Hematopoietic multipotent progenitor cell treated with erythropoietin and hydrocortisone succinate and interleukin-3 and kit ligand, for 17 days (in vitro differentiated cells): ENCODE measurements at regions not wholly inside any gene's neighbourhood (a gene's known extent, or its start where the extent isn't known, plus 50 kb on each side); places are given as distances from the start of the nearest gene placed in this dataset.

Source experiments
- DNase-seq: peaks from one replicate; pipeline ENCODE4 v3.0.0-alpha.2; 2015; ENCODE audit warnings: low spot score

DNA sequence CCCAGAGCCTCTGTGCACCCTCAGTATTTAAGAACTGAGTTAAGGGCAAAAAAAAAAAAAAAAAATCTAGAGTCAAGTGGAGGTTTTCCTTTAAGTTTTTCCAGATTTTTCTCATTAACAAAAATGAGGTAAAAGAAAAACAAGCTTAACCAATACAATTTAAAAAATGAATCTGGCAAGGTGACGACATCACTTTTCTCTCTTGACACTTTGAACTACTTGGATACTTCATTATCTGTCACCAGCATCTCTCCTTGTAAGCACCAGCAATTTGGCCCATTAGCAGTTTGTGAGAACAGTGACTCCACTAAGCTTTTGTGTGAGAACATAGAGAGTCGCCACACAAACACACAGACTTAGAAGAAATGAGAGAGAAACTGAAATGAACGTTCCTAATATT, 345.7 kb upstream of the SLC30A5 start:
- no peak for DNase-seq

DNA sequence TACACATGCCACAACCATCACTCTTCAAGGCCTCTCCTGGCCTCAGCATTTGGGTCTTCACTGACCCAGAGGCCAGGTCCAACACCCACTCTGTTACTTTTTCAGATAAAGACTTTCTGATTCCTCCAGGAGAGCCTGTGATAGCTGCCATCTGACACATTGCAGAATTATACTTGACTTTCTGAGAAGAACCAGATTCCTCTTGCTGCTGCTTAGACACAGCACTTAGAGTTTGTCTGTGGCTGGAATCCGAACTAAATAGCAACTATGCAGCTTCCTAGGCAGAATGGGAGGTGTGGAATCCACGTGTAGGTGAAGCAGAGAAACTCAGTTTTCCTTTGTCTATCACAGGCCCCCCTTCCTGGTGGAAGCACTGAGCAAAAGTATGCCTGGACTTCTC, 344.7 kb upstream of the SLC30A5 start:
- DNase-seq = no peak

DNA sequence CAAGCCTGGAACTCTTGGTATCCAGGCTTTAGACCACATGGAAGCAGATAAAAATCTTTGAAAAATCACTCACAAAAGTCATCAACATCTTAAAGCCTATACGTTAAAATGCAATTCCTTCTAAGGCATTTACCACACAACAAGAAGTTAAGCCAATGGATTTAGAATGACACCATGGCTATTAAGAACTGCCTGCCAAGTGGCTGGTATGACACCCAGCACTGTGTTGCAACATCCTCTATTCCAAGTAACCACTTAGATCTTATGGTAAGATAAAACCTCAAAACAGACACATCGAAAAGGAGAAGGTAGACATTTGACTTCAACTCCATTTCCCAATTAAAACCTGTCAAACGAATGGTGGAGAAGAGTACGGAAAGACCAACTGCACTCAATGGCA, 344.2 kb upstream of the SLC30A5 start:
- no peak for DNase-seq

DNA sequence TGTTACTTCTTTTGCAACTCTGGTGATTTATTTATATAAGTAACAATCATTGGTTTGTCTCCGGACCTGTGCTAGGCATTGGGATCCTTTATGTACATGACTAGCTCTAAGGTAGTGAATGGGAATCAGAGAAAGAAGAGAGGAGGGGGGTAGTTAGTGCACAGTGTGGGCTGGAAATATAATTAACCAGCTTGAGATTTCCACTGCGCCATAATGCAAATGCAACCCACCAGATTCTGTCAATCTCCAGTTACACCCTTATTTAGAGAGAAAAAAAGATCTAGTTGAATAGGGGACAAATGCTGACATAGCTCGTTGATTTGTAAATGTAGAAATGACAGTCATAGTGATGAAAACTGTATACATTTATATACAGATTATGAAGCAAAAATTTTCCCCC, 342.2 kb upstream of the SLC30A5 start:
- DNase-seq = no peak

DNA sequence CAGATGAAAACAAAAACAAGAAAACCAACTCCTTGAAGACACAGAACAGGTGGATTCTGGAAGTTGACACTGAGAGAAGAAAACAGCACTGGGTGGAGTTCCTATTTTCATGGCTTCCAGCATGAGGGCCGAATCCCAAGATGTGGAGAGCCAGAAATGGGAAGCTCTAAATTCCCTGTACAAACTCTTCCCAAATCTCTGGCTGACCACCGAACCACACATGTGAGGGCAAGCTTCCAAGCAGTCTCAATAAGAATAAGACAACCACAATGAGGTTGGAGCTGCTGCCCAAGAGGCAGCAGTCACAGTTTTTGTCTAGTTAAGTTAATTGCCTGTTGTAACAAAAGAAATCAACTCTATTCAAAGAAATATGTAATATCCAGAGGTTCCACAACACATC, 339.3 kb upstream of the SLC30A5 start:
- no peak for DNase-seq

DNA sequence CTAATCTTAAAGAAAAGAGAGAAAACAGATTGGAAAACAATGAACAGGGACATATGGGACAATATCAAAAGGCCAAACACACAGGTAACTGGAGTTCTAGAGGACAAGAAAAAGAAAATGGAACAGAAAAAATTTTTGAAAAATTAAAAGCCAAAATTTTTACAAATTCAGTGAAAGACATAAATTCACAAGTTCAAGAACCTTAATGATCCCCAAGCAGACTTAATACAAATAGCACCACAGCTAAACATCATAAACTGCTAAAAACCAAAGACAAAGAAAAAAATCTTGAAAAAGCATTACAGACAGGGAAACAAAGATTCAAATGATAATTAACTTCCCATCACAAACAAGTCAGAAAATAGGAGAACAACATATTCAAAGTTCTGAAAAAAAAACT, 338.5 kb upstream of the SLC30A5 start:
- no peak for DNase-seq

DNA sequence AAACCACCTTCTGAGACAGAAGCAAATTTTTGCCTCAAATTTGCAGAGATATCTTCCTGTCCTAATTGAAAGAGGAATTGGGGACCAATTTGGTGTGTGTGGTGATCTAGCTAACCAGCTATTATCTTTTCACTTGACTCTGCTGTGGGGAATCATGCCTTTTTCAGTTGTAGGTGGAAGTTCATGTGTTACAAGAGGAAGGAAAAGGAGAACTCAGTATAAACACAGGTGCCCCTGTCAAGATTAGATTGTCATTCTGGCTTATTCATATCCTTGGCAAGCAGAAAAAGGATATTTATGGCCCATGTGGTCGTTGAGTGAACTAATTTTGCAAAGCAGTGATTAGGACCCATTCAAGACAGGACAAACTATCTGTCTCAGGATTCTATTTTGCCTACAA, 336.8 kb upstream of the SLC30A5 start:
- DNase-seq = no peak

DNA sequence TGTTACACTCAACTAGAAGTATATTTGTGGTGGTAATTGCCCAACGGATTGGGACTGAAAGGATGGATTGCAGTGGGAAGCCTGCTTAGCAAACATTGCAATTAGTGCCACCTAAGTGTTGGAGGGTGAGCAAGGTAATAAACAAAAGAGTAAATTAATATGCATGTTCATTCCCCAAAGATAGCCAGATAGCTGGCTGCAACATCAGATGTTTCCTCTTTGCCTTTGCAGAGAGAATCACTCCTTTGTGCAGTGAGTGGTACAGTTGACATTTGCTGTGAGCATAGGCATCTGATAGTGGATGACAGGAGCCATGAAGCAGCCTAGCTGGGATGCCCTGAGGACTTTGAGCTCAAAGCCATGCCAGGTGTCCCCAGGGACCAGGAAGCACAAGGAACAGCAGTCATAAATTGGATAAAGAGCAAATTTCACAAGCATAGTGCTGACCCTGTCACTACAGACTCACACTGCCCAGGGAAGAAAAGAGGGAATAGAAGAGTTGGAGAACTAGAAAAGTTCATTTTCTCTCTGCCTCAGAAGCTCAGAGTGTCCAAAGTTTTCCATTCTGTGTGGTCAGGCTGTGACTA, 336.1 kb upstream of the SLC30A5 start:
- no peak for DNase-seq

DNA sequence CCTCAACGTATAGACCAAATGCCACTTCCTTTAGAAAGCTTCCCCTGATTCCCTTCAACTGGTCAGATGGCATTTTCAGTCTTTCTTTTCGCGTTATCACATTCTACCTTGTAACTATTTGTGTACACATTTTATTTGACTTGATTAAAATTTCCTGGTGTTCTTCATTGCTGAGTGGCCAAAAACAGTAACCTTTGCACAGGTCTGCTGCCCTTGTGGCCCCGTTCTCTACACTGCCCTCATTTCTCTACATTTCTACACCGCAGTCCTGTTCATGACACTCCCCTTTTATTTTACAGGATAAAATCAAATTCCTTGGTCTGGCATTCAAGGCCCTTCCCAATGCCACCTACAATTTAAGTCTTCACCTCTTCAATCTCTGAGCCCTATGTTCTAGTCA, 334.2 kb upstream of the SLC30A5 start:
- no peak for DNase-seq

DNA sequence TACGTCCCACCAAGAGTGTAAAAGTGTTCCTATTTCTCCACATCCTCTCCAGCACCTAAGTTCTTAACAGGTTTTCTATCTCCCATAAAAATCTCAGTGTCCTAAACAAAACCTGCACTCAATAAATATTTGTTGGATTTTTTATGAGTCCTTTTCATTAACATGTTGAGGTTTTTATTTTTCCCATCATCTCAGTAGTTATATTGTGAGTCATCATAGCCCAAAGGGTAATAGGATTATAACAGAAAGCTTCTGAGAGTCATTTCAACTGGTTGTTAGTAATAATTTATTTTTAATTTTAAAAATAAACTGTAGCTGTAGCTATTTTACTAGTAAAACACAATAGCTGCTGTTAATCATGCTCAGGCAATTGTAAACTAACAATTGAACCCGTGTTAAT, 331.6 kb upstream of the SLC30A5 start:
- no peak for DNase-seq

DNA sequence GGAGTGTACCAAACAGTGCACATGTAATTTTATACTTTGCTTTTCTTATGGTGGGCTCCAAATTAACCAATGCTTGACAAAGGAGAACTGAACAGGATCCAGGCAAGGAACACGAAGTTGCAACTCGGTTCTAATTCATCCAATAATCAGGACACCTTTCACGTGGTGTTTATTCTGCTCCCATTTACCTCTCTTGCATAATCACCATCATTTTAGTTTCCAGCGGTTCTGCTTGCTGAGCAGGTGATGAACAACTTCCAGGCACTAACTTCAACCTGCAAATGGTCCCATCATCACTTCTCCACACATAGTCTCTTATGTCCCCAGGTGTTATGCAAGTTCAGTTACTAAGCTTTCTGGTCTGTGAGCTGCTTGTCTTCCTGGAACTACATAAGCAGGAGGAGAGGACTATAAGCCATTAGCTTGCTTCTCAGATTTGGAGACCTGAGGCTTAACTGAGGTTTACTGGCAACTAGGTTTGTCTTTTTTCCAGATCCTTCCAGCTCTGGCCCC, 326.8 kb upstream of the SLC30A5 start:
- DNase-seq = no peak

DNA sequence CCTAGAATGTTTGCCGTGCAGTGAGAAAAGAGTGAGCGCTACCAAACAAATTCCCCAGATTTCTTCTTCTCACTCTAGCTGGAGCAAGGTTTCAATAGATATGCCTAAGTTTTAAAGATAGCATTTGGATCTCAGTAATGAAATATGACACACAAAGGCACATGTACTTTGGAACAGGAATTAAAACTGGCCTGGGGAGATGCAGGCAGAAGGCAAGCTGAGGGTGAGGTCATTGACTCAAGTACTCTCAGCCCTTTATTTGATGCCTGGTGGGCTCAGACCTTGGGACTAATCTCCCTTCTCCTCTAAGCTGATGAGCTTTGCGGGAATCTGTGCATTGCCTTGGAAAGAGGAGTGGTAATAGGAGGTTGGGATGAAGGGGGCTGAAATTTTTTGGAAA, 323.3 kb upstream of the SLC30A5 start:
- no peak for DNase-seq

DNA sequence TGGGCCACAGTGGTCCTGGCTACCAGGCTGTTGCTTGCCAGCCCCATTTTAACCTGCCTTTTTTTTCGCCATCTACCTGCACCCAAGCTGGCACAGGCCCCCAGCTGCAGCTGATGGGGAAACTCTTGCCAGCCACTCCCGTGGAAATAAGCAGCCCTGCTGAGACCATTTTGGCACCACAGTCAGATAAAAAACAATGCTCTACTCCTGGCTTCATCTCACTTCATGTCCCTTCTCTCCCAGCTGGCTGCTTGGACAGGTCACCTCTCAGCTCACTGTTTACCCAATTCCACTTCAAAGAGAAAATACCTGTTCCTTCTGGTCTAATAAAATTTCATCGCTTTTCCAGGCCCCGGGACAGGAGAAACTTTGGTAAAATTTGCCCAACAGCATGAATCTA, 322.6 kb upstream of the SLC30A5 start:
- no peak for DNase-seq

DNA sequence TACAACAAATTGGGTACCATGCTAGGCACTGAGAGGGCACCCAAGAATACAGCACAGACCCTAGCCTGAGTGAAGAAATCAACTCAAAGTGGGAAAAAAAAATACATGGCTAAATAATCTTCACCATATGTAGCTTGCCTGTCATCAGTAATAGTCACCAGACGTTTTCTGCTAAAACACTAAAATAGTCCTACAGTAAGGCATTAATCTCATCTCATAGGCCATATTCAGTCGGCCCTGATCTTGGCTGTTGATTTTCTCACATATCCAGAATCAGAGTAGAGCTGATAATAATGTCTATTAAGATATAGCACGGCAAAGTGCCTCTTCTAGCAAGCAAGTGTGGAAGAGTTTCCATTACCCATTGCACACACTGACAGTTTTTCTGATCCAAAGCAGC, 322.1 kb upstream of the SLC30A5 start:
- no peak for DNase-seq

DNA sequence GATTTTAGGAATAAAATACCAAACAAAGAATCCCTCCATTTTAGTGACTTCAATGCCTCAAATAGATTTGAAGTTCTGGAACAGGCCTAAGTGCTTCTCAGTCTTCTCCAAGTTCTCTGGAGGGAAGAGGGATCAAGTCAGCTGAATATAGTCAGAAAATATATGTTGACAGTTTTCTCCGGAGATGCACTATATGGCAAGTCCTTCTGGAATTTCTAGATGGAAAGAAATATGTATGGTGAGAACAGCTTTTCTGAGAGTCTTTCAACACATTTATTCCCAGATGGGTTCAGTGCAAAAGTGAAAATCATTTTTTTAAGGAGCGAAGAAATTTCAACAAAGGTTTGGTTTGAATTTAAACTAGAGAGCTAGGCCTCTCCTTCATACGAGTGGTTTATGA, 317.4 kb upstream of the SLC30A5 start:
- no peak for DNase-seq

DNA sequence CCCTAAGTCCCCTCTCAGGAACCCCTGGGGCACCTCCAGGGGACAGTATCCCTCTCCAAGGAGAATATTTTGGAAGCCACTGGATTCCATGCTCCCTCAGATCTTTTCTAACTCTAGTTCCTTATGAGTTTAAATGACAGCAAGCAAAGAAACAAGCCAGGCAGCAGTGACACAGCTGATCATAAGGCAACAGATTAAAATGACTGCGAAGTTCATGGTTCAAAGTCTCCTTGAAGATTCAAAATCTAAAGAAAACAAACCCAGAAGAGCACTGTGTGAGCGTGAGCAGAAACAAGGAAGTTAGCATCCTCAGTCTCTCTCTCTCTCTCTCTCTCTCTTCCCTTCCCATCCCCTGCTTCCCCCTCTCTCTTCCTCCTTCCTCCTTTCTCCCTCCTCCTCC, 316.7 kb upstream of the SLC30A5 start:
- DNase-seq = no peak

DNA sequence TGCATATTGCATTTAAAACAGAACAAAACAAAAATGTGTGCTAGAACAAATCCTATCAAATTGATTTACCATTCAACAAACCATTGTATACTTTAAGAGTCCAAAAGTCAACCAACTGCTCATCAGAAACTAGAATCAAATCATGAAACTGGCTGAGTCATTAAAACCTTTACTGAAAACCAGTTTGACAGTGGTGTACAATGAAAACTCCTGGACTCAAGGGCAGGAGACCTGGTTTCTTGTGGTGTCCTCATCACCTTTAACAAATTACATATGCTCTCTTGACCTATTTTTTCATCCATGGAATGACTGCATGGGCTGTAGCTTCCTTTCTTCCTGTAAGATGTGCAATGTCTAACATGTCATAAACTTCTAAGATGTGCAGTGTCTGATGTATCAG, 315.3 kb upstream of the SLC30A5 start:
- DNase-seq = no peak

DNA sequence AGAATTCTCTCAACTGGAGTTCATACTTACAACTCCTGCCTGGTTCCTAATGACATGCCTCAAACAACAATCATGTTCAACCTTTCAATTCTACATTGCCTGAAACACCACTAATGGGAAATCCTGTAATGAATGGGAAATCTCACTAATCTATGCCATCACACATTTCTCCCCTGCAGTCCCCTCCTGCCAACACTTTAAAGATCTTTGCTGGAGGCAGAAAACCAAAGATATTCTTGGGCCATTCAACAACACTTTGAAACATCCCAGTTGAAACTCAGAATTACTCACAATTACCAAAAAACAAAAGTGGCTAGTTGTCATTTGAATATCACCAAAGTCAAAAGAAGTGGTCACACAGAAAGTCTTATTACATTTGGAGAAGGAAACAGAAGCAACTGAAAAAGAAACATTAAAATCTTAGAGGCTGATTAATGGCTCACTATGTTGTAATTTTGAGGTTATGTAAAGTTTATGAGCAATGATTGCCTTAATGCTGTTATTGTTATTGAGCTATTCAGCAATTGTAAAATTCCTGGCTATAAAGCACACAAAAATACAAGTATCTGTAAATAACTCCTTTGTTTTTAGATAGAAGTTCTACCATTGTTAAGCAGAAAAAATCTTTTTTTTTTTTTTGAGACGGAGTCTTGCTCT, 313.4 kb upstream of the SLC30A5 start:
- DNase-seq = no peak

DNA sequence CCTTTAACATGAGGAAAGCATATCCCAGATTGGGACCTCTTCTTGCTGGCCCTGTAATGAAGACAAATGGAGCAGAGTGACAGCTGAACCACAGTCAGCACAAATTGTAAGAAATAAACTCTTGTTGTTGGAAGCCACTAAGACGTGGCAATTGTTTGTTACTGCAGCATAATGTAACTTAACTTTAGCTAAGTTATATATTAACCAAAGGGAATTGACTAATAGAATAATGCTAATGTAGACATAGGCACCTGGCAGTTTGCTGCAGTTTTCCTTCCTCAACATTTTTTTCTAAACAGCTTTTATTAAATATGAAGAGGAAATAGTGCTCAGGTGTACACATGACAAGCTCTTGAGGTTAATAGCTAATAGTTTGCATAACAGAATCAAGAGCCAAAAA, 300.7 kb upstream of the SLC30A5 start:
- DNase-seq = no peak

DNA sequence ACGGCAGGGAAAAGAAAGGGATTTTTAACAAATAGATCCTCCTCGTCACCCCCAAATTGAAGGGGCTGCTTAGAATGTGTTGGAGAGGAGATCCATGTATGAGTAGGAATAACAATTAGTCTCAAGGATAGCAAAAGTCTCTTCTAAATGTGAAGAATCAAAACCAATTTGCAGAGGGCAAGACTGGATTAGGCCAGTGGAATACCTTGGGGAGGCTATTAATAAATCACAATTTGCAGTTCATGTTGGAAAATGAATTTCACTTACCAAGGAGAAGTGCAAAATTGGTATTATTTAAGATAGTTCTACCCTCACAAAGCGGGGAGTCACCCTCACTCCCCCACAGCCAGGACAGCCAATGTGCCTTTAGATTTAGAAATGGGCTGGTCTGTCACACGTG, 299.8 kb upstream of the SLC30A5 start:
- no peak for DNase-seq

DNA sequence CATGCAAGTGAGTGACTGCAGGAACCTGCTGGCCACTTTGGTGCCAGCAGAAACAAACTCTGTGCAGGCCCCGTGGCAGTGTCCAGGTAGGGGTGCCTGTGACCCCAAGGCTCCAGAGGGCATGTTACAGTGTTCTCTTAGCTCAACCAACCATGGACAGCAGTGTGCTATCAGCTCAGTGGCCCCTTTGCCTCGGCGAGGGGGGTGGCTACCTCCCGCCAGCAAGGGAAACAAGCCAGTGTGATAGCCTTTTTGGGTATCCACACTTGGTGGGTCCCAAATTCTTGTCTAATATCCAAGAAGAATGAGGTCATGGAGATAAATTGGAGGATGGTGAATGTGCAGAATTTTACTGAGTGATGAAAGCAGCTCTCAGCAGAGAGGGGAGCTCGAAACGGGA, 298.6 kb upstream of the SLC30A5 start:
- DNase-seq = no peak

DNA sequence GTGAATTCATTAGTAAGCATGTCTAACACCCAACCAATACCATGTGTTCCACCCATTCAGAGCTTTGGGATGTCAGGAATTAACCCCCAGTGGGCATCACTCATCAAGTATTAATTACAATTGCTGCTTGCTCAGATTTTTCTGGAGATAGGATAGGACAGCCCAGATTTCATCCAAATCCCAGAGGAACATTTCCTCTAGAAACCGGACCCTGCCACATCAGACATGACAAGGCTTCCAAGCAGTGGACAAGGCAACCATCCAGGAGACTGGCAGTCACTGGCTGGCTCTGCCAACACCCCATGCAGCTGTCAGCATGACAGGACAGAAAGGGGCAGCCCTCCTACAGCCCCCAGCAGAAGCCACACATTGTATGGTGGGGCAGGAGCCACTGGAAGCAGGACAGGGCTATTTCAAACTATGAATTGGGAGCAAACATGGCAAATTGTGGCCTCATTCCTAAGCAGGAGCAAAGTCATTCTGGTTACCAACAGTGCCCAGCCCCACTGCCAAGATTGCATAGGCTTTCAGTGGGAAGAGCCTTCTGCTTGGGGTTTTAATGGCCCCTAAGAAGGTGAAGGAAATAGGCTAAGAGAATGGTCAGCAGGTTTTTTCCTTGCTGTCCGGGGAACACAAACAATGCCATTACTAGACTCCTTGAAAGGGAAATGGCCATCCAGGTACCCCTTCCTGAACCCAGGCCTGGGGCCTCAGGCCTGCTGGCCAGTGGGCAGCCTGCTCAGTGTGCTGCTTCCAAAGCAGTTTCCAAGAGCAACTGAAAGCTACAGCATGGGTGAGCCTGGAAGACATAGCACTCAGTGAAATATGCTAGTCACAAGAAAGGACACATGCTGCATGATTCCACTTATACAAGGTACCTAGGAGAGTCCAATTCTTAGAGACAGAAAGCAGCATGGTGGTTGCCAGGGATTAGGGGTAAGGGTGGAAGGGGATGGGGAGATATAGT, 294.7 kb upstream of the SLC30A5 start:
- no peak for DNase-seq

DNA sequence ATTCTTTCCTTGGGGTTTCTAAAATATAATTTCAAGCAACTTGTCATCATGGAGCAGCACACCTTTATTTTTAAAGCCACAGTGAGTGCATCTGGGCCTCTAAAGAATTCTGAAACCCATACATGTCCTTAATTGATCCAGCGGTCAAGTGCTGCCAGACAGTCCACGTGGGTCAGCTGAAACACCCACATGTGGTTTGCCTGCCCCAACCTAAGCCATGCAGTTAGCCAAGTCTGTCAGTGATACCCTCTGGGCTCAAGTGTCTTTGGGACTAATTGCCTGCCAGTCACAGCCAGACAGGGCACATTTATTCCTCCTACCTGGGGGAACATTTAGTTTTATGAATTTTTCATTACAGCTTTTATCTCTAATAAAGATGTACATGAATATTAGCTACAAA, 291.4 kb upstream of the SLC30A5 start:
- DNase-seq = no peak
